Posterior cingulate gyrus (tissue), 11 donors: ENCODE measurements at regions not wholly inside any gene's neighbourhood (a gene's known extent, or its start where the extent isn't known, plus 50 kb on each side); places are given as distances from the start of the nearest gene placed in this dataset.

ENCODE experiments used
- DNase-seq, 10 donors: peaks; one replicate each; pipeline versions ENCODE4 v3.0.0 to v3.0.0-alpha.2; 2020 to 2021; ENCODE audit warnings: mixed read lengths in 3 of 10
- intact Hi-C: fragments of 100-400 bp; cut with DNase I; formaldehyde crosslinking; loops from one replicate; pipeline ENCODE4 v1.15.1; 2023

GRCh38 chr2:120826716-120827410 lies 91.2 kb downstream of the GLI2 start:
- peak in 4 of 10 donors; percentile 27 to 84 (median 46) for DNase-seq
- intact Hi-C loops: no loop called here

DNA sequence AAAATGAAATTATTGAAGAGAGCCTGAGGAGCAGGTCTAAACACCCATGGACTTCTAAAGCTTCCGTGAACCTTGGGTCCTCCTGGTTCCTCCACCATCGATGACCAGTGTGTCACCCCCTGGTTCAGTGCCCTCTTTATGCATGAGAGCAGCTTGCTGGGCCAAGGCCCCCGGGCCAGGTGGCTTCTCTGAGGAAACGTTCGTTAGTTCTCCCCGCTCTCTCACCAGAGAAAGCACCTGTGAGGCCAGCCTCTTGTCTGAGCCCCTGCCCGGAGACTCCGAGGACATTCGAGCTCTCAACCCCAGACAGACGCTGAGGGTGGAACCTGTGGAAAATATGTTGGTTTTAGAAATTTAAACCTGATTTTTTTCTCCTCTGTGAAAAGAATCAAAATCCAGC lies 92.4 kb downstream of the GLI2 start:
- intact Hi-C loops: no loop called here
- peak in 3 of 10 donors; percentile 53 to 70 (median 69) for DNase-seq

DNA sequence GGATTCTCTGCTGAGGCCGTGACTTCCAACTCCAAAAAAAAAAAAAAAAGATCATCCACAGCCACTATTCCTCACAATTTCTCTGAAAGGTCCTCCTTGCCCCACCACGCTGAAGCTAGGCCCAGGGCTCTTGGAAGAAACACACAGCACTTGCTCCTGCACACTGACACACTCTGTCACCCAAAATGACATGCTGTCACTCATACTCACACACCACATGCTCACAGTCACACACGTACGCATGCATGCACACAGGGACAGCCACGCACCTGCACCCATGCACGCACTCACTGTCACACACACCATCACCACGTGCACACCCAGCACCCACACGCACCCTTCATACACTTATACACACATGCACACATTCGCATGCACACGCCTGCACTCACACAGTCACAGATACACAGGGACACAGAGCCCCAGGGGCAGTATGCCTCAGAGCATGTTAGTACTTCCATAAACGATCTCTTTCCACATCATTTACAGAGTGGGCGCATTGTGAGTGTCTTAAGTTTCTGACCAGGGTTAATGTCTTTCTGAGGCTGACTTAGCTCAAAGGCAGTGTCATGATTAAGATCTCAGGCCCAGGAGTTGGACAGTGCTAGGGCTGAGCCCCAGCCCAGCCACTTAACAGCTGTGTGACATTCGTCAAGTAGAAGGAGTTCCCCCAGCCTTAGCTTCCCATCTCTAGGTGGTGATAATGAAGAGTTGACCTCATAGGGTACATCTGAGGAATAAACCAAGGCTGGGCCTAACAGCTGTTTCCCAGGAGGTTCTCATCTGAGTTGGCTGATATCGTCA lies 93.4 kb downstream of the GLI2 start:
- intact Hi-C loops: no loop called here
- peak in 3 of 10 donors; percentile 16 to 33 (median 24) for DNase-seq

- intact Hi-C loops: no loop called here
Observed at GRCh38 chr2:120829633-120830025, 94.0 kb downstream of the GLI2 start.

GRCh38 chr2:120830096-120830830 lies 94.6 kb downstream of the GLI2 start:
- DNase-seq: peak in 3 of 10 donors; percentile 41 to 69 (median 68)
- intact Hi-C loops: no loop called here

More at GRCh38 chr2:120829633-120830025, 94.0 kb downstream of the GLI2 start:
- DNase-seq: peak in 3 of 10 donors; percentile 28 to 55 (median 52)

DNA sequence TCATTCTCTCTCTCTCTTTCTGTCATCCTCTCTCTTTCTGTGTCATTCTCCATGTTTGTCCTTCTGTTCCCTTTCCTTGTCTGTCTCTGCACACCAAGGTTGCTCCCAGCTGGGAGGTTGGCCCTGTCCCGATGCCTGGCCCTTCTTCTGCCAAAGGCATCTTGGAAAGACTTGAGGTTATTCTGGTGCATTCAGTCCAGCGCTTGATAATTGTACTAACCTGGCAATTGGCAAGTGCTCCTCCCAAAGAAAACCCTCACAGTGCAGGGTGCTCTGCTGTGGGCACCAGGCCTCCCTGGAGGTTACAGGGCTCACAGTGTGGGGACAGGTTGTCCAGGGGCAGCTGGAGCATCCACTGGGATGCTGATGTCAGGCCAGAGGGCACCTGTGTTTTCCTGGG lies 95.4 kb downstream of the GLI2 start:
- intact Hi-C loops: no loop called here

GRCh38 chr2:120831891-120832290 lies 96.2 kb downstream of the GLI2 start:
- DNase-seq: peak in 3 of 10 donors; percentile 49 to 70 (median 62)
- intact Hi-C loops: no loop called here

More for the DNA sequence above, 95.4 kb downstream of the GLI2 start:
- DNase-seq: peak in 3 of 10 donors; percentile 39 to 70 (median 56)

- intact Hi-C loops: no loop called here
- peak in 3 of 10 donors; percentile 37 to 55 (median 54) for DNase-seq
Observed at GRCh38 chr2:120832296-120833070, 96.8 kb downstream of the GLI2 start.

DNA sequence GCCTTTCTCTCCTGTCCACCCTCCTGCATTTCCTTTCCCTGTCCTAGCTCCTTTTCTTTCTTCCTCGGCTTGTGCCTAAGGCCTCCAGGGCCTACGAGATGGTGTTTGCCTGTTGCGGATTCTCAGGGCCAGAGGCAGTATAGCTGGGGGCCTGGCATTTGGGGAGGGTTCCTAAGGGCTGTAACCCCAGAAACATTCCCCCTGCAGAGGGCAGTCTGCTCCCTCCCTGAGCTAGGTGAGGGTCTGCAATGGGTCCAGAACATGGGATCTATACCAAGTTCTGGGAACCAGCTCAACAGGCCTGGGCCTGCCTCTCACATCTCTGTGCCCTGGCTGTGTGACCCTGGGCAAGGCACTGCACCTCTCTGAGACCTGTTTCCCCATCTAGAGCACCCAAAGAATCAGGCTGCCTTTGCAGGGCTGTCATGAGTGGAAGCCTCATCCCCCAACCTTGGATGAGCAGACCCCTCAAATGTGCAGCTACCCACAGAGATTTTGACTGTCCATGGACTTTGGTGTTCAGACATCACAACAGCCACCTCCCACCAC lies 97.5 kb downstream of the GLI2 start:
- peak in 3 of 10 donors; percentile 34 to 49 (median 39) for DNase-seq

GRCh38 chr2:120834206-120834605 lies 98.5 kb downstream of the GLI2 start:
- DNase-seq: peak in 3 of 10 donors; percentile 7 to 38 (median 34)
- intact Hi-C loops: no loop called here

More for the DNA sequence above, 97.5 kb downstream of the GLI2 start:
- intact Hi-C loops: no loop called here

- intact Hi-C loops: no loop called here
Observed at GRCh38 chr2:120836281-120836680, 100.6 kb downstream of the GLI2 start.

DNA sequence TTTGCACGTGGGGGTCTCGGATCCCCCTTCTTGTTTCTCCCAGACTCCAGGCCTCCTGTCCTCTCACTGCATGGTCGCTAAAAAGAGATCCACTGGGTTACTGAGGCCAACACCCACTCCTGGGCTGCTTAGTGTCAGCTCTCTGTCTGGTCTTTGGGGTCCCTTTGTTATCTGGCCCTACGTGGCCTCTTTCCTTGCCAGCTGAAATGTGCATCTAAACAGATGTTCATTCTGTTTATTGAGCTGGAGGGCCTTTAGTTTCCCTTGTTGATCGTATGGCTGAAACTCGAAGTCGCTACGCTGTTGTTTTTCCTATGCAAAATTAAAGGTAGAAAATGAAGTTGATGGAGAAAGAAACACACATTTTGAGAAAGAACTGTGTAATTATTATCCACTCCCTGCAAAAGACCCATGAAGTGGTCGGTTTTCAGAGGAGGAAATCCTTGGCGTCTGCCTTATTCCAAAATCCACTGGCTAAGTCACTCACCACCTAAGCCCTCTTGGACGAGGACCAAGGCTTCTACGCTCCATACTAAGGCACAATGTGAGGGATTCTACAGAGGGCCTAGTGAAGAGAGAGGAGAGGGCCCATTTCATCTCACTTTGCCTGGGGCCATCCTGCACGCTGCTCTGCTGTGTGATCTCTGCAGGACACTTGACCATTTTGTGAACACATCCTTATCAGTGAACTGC lies 105.3 kb downstream of the GLI2 start:
- intact Hi-C loops: no loop called here
- peak in 3 of 10 donors; percentile 20 to 29 (median 25) for DNase-seq

More at GRCh38 chr2:120836281-120836680, 100.6 kb downstream of the GLI2 start:
- peak in 1 of 10 donors; percentile 10 for DNase-seq

- intact Hi-C loops: no loop called here
- peak in 3 of 10 donors; percentile 15 to 45 (median 21) for DNase-seq
Observed at GRCh38 chr2:120842456-120843439, 107.1 kb downstream of the GLI2 start.

DNA sequence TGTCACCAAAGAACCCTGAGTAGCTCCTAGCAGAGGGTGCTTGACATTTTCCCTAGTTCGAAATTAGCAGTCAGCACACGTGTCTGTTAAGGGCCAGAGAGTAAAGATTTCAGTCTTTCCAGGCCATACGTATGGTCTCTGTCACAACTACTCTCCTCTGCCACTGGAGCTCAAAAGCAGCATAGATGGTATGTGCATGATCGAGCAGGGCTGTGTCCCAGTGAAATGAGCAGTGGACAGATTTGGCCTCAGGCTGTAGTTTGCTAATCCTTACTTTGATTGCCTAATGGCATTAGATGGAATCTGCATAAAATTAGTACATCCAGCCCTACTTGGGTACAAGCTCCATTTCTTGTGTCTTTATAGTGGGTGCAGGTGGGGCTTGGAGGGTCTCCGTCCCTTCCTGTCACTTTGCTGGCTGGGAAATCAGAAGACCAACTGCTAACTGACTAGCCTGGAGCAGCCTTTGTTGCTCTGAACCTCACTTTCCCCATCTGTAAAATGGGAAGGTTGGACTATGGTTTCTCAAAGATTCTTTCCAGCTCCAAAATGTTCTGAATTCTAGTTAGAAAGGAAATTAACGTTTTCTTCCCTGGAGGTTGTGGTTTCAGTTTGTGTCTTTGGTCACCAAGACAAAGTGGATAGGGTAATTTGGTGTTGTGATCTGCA lies 108.5 kb downstream of the GLI2 start:
- peak in 2 of 10 donors; percentile 14 to 18 for DNase-seq
- intact Hi-C loops: no loop called here

GRCh38 chr2:120845277-120845676 lies 109.6 kb downstream of the GLI2 start:
- DNase-seq: peak in 3 of 10 donors; percentile 35 to 77 (median 75)
- intact Hi-C loops: no loop called here

DNA sequence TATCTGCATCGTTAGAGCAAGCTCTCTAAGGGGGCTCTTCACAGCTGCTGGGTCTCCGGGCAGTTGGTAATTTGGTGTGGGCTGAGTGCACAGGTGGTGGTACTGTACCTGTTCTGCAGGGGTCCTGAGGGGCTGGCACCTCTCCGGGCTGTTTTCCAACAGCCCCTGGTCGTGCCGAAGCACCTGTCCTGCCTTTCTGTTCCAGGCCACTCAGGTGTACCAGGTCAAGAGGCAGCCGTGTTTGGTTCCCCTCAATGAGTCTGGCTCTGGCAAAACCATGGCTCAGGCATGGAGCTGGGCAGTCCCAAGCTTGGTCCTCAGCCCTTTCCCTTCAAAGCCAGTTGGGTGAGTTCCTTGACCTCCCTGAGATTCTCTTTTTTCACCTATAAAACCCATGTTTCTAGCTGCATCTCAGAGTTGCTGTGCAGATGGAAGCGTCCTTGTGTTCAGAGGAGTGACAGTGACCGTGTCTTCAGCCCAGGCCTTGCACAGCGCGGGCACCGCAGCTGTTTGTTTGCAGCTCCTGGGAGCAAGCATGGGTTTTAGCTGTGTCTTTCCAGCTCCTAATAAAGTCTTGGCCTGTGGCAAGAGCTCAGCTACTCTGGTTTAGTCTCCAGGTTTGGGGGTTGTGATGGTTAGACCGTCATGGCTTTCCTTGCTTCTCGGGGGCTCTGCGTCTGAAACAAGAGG lies 110.9 kb downstream of the GLI2 start:
- peak in 3 of 10 donors; percentile 23 to 68 (median 62) for DNase-seq
- intact Hi-C loops: no loop called here
